Epidermal melanocyte (primary cell): ENCODE measurements at regions not wholly inside any gene's neighbourhood (a gene's known extent, or its start where the extent isn't known, plus 50 kb on each side); places are given as distances from the start of the nearest gene placed in this dataset.

Source experiments
- DNase-seq: peaks from one replicate; pipeline ENCODE4 v3.0.0; 2011; ENCODE audit warnings: low spot score; ENCODE audit not compliant: insufficient read length

DNA sequence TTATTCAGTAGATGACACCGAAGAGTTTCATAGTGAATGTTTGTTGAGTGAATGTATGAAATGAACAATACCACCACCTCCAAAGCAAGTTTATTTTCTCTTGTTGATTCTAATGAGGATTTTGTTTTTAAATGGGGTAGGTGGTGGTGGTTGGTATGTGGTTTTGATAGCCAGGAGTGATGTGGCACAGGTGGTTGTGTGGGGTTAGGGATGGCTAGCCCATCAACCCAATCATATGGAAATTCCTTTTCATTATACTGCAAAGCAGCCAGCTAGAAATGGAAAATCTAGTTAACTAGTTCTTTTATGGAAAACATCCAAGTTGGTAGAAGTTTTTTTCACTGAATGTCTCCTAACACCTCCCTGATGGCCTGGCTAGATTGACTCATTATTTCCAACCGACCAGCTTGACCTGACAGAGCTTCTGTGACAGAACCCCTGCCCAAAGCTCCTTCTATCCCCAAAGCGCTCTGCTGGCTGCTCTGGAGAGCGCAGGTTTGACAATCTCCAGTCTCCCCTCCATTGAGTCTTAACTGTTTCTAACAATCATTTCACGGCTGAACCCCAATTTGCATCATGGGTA lies 376.9 kb downstream of the MTX2 start:
- DNase-seq, result no peak

DNA sequence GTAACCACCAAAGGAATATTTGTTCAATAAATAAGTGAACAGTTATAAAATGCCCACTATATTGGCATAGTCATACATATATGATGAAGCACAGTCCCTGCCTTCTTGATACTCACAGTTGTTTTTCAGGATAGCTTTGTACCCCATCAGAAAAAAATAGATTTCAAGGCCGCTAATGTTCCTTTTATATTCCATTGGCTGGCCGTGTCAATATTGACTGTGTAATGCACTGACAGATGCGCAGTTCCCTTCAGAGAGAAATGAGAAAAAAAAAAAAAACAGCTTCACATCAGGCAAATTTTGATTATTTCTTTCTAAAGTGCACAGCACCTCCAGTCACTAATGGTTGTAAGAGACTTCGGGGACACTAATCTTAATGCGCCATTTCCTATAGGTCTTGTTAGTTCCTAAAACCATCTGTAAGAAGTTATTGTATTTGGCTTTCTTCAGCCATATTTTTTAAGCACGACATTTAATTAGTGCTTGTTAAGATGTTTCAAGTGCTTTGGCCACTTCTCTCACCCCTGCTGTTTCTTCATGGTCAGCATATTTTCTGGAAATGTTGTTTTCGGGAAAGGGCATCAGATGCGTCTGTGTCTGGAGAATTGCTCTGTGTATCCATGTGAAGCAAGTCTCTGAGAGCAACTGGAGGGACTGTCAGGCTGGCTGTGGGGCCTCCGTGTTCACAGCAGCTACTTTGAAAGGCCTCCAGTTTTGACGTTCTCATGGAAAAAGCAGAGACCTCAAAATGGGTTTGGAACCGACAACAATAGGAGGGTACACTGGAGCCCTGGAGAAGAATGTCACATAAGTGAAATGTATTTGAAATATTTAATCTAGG lies 378.3 kb downstream of the MTX2 start:
- DNase-seq, result no peak

GRCh38 chr2:176648700-176649297 lies 379.6 kb downstream of the MTX2 start:
- DNase-seq, result no peak

DNA sequence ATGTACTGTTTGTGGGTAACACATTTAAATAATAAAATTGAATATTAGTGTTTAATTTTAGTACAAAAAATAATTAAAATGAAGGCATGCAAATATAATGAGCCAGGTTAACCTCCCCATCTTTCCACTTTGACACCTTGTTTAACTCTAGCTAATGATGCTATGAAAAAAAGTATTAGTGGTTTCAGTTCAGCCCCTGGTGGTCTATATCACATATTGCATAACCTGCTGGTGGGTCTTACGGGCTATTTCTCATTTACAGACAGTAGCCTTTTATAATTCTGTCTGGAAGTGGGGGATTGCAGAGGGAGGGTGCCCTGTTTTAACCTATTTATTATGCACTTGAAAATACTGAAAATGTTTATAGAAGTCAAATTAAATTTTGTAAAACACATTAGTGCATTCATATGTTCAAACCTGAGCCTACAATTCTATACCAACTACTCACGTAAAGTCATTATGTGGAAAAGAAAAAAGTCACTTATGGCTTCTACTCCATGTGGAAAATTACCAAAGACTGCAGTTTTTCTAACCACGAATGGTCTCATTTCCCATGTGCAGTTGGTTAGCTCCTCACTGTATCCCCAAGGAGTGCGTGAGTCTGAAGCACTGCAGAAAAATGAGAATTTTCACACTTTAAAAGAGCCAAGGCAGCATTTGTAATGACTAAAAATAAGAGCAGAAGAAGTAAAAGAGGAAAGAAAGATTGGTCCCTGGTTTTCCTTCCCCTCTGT lies 381.0 kb downstream of the MTX2 start:
- DNase-seq, result no peak

GRCh38 chr2:176650838-176651555 lies 381.8 kb downstream of the MTX2 start:
- no peak for DNase-seq

- no peak for DNase-seq
Measured at GRCh38 chr2:176652300-176653182, 383.3 kb downstream of the MTX2 start.

DNA sequence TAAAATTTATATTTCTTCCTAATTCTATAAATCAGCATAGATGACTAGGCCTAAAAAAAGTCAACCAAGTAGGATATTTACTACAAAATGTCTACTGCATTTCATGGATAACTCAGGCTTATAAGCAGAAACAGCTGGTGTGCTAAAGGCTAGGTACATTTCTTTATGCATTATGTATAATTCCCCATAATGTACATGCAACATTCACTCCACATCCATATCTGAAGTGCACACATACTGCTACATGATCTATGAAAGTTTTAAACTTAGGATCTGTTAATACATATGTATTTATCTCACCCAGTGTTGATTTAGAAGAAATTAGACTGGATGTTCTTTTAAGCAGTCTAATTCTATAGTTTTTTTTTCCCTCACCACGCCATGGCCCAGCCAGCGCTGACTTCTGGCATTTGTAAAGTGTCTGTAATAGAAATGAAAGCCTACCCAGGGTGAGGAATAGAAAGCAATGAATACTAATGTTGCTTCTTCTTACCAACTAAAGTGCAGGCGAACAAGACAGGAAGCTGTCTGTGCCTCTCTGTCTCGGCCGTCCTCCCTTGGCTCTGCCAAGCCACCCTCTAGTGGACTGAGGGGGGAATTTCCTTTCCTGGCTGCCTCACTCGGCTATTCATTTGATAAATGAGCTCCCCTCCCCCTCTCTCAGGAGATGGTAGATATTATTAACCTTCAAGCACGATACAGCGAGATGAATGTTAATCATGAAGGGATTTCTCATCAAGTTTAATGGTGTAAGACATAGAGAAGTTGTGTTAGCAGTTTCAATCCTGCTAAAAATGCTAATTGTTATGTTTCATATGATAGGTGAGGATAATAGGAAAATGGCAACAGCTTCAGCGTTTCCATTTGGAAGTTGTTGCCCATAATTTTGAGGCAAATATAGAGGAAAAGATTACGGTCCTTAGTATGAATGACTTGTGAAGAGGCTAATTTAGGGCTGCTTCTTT lies 384.5 kb downstream of the MTX2 start:
- DNase-seq, result peak; percentile 76

DNA sequence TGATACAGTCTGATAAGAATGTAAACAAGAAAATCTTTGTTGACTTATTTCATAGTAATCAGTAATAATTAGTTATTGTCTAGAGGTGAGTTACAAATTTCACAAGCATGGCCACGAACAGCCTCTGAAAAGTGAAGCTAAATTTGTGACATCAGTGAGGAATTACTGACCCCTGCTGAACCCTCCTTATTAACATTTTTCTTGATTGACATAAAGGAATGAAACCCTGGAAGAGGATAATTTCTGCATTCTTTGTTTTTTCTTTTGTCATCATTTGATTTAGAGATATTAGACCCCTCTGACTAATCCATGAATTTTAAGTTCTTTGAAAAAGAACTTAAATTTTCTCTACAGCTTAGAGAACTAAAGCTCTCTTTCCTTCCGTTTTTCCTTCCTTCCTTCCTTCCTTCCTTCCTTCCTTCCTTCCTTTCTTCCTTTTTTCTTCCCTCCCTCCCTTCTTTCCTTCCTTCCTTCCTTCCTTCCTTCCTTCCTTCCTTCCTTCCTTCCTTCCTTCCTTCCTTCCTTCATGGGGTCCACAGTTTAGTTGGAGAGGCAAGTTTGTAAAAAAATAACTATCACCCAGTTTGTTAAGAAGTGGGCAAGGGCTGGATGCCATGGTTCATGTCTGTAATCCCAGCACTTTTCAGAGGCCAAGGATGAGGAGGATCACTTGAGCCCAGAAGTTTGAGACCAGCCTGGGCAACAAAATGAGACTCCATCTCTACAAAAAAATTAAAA lies 387.0 kb downstream of the MTX2 start:
- DNase-seq, result no peak

- no peak for DNase-seq
Measured at GRCh38 chr2:176656776-176657140, 387.5 kb downstream of the MTX2 start.

- DNase-seq, result no peak
Measured at GRCh38 chr2:176657393-176657792, 388.2 kb downstream of the MTX2 start.

GRCh38 chr2:176658708-176659107 lies 389.5 kb downstream of the MTX2 start:
- DNase-seq, result no peak

DNA sequence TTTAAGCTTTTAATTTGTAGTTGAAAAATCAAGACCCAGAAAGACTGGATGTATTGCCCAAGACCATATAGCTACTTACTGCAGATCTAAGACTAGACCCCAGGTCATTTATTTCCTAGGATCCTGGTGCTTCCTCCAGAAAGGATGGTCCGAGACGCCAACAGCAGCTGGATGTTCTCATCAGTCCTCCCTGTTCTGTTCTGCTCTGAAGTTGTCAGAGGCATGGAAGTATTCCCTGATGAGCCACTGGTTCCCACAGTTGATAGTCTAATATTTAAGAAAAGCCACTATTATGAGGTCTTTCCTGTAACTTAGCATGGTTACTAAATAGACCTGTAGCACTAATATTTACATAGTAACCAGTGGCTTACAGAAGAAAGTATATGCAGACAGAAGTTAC lies 393.5 kb downstream of the MTX2 start:
- no peak for DNase-seq

GRCh38 chr2:176664478-176664877 lies 395.2 kb downstream of the MTX2 start:
- no peak for DNase-seq

GRCh38 chr2:176665086-176665485 lies 395.8 kb downstream of the MTX2 start:
- DNase-seq, result no peak

DNA sequence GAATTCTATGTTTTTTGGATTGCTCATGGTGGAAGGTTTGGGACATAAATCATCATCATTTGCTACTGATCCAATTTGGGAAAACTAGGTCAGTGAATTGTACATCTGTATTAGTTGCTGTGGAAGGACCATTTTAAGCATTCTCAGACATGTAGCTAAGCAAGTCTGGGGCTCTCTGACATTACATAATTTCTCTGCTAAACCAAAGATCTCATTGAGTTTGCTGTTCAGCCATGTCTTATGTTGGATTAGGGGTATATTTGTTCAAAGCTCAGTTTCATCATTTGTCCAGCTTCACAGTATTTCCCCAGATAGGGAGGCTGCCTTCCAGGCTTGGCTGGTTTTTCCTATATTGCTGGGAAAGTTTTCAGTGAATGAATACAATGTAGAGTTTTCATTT lies 399.7 kb downstream of the MTX2 start:
- no peak for DNase-seq

DNA sequence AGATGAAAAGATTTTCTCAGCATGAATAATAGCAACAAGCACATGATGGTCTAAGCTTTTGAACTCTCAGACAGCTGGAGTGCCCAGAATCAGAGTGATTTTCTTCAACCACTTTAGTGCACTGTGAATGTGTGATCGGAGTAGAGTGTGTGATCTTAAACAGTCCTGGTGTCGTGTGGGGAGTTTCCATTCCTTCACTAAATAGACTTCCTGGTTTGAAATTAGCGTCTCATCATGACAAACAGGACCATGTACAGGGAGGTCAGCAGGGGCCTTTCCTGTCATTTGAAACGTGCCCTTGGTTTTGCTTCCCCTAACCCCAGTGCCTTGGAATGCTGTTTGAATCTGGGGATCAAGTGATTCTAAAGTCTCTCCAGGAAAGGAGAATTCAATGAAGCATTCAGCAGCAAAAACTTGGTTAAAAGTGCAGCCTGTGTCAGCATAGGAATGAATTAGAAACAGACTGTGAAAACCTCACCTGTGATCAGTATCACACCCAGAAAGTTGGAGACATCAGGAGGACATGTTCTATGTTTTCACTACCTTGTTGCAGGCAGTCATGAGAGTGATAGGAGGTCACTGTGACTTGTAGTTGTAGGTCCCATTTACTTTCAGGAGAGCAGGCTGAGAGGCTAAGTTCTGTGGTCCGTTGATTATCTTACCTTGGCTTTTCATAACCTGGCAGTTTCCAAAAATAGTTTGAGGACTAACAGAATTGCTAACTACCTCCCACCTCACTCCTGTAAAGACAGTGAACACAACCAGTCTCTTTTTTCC lies 400.3 kb downstream of the MTX2 start:
- DNase-seq, result no peak

DNA sequence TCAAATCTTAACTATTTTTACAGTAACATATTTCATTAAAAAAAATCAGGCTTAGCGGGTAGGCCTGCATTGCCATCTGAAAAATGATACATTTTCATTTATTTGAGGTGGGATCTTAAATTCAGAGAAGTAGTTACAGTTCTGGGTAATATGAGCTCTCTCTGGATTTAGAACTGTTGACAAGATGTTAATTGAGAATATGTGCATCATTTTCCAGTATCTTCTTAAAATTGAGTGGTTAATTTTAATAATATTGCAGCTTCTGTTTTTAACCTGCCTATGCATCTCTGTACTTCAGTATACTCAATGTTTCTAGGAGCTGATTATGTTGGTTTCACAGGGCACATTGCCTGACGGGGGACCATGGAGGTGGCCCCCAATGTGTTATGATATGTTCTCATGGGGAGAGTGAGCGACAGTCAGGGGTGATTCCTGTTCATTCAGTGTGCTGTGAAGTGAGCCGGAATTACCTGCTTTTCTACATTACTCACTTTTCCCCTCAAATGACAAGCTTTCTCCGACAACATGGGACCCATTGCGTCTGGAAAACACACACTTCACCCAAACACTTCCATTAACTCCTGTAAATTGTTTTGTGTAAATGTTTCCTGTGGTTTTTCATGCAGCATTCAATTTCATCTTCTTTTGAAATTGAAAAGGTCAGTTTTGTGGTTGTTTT lies 406.2 kb downstream of the MTX2 start:
- DNase-seq, result no peak
